Prostate gland (tissue), 2 donors: ENCODE measurements at regions not wholly inside any gene's neighbourhood (a gene's known extent, or its start where the extent isn't known, plus 50 kb on each side); places are given as distances from the start of the nearest gene placed in this dataset.

ENCODE experiments used
- POLR2A ChIP-seq: fragments of 450-650 bp; IDR thresholded peaks from one replicate; pipeline ENCODE4 v1.6.1; 2016; ENCODE audit warnings: antibody characterized with exemption, mild to moderate bottlenecking
- POLR2AphosphoS5 ChIP-seq: sonication (generic); formaldehyde crosslinking; IDR thresholded peaks from one replicate; pipeline ENCODE4 v1.6.1; 2017; ENCODE audit warnings: antibody characterized with exemption
- TF ChIP-seq, protein P1 (sequence below), 4 experiments: fragments of 200-600 bp in 2 of 4; fragments of 450-650 bp in 2 of 4; sonication (generic) in 2 of 4; IDR thresholded peaks; 1 replicate in 3 of 4; 2 replicates in 1 of 4; pipeline ENCODE4 v1.5.1; 2016 to 2019; ENCODE audit warnings: antibody characterized with exemption in 4 of 4, mild to moderate bottlenecking in 2 of 4, moderate library complexity in 2 of 4

DNA sequence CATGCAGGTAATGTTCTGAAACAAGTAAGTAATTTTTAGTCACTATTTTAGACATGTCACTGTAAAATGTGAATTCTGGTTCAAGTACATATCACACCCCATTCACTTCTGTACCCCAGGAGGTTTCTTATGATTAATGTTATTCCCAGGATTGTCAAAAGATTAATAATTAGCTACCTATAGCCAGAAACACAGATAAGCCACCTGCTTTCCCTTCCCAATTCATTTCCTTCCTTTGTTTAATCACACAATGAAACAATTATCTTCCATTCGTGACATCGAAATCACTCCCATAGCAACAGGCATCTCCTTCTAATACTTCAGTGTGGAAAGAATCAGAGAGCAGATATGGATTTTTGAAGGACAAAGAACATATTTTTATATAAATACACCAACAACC is 1650.3 kb upstream of the CELF4 start:
- TF ChIP-seq, protein P1, sequence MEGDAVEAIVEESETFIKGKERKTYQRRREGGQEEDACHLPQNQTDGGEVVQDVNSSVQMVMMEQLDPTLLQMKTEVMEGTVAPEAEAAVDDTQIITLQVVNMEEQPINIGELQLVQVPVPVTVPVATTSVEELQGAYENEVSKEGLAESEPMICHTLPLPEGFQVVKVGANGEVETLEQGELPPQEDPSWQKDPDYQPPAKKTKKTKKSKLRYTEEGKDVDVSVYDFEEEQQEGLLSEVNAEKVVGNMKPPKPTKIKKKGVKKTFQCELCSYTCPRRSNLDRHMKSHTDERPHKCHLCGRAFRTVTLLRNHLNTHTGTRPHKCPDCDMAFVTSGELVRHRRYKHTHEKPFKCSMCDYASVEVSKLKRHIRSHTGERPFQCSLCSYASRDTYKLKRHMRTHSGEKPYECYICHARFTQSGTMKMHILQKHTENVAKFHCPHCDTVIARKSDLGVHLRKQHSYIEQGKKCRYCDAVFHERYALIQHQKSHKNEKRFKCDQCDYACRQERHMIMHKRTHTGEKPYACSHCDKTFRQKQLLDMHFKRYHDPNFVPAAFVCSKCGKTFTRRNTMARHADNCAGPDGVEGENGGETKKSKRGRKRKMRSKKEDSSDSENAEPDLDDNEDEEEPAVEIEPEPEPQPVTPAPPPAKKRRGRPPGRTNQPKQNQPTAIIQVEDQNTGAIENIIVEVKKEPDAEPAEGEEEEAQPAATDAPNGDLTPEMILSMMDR (IDR thresholded peaks at IDR 0.05) = no peak
- TF ChIP-seq POLR2A = no peak
- no peak for TF ChIP-seq POLR2AphosphoS5
